NCI-H1048 (cell line): ENCODE measurements at regions not wholly inside any gene's neighbourhood (a gene's known extent, or its start where the extent isn't known, plus 50 kb on each side); places are given as distances from the start of the nearest gene placed in this dataset.
A peak's percentile ranks its signal among the peaks of the same experiment; 100 is the strongest.

Experiments used
- DNase-seq: peaks from one replicate; lab custom pipeline; 2025; lab: John Stamatoyannopoulos, UW

GRCh38 chr16:79439901-79440300, 160.6 kb downstream of the MAF start:
- no peak for DNase-seq

GRCh38 chr16:79437764-79438751, 162.5 kb downstream of the MAF start:
- DNase-seq: peak; percentile 65

DNA sequence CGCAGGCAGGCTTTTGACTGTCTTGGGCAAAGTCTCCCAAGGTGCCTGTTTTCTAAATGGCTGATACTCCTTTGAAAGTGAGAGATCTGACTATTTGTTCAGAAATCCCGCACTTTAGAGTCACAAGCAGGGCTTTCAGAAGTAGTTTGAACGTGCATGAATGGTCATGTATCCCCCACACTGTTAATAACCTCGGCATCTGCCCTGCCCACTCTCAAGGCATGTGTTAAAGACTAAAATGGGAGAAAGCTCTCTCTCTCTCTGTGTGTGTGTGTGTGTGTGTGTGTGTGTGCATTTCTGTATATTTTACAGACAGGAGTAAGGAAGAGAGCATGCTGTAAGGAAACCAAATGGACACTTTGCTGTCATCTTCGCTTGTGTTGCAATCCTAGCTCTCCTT, 163.7 kb downstream of the MAF start:
- DNase-seq: no peak

GRCh38 chr16:79434771-79435170, 165.8 kb downstream of the MAF start:
- no peak for DNase-seq

- DNase-seq: no peak
These were observed 166.4 kb downstream of the MAF start for GRCh38 chr16:79434092-79434491.

DNA sequence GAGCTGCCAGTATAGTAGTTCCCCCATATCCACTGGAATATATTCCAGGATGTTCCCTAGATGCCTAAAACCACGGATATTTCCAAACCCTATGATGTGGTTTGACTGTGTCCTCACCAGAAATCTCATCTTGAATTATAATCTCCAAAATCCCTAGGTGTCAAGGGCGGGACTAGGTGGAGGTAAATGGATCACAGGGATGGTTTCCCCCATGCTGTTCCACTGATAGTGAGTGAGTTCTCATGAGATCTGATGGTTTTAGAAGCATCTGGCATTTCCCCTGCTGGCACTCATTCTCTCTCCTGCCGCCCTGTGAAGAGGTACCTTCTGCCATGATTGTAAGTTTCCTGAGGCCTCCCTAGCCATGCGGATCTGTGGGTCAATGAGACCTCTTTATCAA, 168.6 kb downstream of the MAF start:
- DNase-seq: no peak

DNA sequence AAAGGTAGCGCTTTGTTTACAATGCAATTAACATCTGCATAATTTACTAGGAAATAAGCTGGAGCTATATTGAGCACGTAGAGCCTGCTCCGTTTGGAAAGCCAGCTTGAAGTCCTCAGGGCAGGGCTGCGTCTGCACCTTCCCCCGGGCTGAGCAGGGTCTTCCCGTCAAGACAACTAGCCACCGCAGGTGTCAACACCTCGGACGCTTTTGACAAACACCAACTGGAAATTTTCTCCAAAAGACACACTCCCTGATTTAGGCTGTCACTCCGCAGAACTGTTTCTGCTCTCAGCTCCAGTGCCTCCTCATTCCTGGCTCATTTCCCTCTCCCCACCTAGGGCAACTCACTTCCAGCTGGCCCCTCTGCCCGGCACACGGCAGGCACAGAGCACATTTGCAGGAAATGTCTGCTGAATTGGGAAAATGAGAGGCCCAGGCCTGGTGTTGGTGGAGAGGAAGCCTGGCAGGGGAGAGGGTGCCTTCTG, 170.3 kb downstream of the MAF start:
- no peak for DNase-seq

DNA sequence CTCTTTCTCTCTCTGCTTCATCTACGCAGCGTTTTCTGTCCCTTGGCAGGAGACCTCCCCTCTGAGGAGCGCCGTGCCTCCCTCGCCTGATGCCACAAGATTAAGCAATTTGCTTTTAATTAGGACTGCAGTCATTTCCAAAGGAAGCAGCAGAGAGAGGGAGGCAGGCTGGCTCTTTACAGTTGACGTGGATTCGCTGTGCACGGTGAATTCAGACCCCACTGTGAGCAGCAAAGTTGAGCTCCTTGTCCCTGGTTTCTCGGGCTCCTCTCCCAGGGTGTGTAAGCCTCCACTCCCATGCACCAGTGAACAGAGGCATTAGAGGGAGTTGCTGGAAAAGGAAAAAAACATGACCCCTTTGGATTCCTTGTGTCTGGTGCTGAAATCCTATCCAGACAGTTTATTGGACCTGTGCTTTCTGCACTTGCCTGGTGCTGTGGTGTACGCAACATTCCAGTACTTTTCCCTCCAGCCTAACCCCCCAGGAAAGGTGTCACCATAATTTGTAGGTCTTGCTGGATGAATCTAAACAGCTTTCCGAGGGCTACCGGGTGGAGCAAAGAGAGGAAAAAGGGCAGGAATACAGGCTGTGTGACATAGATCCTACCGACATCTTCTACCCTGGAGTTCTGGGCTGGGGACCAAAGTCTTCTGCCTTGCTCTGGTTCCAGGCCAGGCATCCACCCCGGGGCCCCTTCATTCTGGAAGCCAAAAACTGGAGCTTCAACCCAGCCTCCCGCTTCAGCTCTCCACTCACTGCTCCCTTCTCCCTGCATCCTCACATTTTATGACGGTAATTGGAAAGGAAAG, 171.0 kb downstream of the MAF start:
- no peak for DNase-seq

GRCh38 chr16:79426663-79427062, 173.9 kb downstream of the MAF start:
- no peak for DNase-seq

GRCh38 chr16:79422064-79422463, 178.5 kb downstream of the MAF start:
- DNase-seq: no peak

DNA sequence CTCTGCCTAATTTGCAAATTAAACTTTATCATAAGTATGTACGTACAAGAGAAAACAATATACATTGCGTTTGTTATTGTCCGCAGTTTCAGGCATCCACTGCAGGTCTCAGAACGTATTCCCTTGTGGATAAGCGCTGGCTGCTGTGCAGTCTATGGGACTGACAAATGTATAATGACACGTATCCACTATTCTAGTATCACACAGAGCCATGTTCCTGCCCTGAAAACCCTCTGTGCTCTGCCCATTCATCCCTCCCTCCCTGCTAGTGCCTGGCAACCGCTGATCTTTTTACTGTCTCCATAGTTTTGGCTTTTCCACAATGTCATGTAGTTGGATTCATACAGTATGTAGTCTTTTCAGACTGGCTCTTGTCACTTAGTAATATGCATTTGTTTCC, 179.4 kb downstream of the MAF start:
- DNase-seq: no peak

- DNase-seq: no peak
These were observed 180.0 kb downstream of the MAF start for GRCh38 chr16:79420493-79420892.

GRCh38 chr16:79419148-79419547, 181.4 kb downstream of the MAF start:
- no peak for DNase-seq

DNA sequence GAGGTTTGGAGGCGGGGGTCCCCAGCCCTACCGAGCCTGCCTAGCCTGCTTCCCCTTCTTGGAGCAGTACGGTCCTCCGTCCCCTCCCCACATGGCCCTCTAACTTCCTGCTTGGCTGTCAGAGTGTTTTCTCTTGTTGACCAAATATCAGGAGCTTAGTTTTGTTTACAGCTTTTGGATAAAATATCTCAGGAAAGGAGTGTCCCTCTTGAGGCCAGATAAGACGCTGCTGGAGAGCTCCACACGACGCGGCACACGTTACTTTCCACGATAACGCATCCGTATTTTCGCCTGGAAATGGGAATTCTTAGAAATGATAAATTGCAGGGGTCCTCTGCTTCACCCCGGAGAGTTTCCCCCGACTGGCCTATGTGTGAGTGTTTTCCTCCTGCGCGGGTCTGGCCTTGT, 182.9 kb downstream of the MAF start:
- no peak for DNase-seq

- DNase-seq: no peak
These were observed 184.4 kb downstream of the MAF start for GRCh38 chr16:79415983-79416640.

GRCh38 chr16:79412783-79413225, 187.7 kb downstream of the MAF start:
- no peak for DNase-seq

- DNase-seq: no peak
These were observed 188.7 kb downstream of the MAF start for GRCh38 chr16:79411805-79412204.

- DNase-seq: no peak
These were observed 189.2 kb downstream of the MAF start for GRCh38 chr16:79411357-79411756.

DNA sequence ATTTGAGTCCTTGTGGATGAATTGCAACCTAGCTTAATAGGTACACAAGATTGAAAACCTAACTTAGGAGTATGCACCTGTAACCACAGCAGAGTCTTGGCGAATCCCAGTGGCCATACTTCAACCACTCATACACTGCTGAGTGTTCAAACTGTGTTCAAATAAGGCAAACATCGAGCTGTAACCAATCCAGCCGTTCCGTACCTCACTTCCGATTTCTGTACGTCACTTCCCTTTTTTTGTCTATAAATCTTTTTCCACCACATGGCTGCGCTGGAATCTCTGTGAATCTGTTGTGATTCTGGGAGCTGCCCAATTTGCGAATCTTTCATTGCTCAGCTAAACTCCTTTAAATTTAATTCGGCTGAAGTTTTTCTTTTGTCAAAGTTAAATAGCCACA, 190.6 kb downstream of the MAF start:
- no peak for DNase-seq

DNA sequence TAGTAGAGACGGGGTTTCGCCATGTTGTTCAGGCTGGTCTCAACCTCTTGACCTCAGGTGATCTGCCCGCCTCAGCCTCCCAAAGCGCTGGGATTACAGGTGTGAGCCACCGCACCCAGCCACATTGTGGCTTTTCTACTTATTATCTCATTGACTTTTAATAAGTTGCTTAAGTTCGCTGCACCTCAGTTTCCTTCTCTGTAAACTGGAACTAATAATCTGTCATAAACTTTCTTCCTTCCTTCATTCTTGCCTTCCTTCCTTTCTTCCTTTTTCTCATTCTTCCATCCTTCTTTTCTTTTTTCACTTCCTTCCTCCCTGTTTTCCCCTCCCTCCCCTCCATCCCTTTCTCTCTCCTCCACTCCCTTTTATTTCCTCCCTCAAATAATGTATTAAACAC, 192.2 kb downstream of the MAF start:
- no peak for DNase-seq

DNA sequence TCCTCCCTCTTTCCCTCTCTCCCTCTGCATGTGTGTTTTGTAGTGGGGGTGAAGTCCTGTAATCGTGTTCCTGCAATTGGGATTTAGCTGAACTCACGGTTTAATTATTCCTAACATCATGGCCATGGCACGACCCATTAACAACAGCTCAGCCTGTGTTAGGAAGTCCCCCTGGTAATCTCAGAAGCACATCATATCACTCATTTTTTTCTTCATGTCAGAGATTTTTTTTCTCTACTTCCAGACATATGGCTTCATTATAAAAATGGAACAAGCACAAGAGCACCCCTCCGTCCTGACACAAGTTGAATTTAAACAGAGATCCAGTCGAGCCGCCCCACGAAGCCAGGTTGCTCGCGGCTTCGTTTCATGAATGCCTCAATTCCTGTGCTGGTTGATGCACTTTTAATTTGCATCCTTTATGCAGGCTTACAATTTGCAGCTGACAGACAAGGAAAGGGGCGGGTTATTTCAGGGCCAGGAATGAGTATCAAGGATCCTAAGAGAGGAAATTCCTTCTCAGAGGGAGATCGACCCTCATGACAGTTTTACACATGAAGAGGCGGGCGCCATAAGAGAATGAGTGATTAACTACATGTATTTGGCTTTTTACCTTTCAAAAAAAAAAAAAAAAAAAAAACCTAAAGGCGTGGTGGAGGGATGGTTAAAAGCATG, 192.9 kb downstream of the MAF start:
- no peak for DNase-seq

DNA sequence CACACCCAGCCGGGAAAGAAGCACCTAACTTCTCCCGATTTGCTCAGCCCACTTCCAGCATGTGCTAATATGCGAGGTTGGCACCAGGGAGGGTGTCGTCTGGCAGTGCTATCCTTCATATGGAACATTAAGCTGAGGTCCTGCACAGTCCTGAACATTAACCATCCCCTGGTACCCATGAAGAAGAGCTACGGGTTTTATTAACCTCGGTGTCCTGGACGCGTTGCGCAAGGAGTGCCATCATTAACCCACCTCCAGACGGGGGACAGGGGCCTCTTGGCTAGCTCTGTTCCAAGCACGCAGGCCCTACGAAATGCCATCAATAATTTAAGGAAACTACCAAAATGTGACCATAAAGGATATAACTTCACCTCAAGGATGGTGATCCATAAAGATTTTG, 193.5 kb downstream of the MAF start:
- no peak for DNase-seq
